B cell (primary cell): ENCODE measurements at regions not wholly inside any gene's neighbourhood (a gene's known extent, or its start where the extent isn't known, plus 50 kb on each side); places are given as distances from the start of the nearest gene placed in this dataset.

Source experiments
- EZH2 ChIP-seq: IDR thresholded peaks from 2 replicates; pipeline ENCODE4 v1.6.1; 2012; ENCODE audit warnings: borderline replicate concordance, low read depth, mild to moderate bottlenecking, moderate library complexity, low read length; ENCODE audit not compliant: insufficient read depth, poor library complexity, severe bottlenecking
- TF ChIP-seq, protein P1 (sequence below): fragments of 200-600 bp; IDR thresholded peaks from one replicate; pipeline ENCODE4 v1.8.0; 2022; ENCODE audit warnings: antibody characterized with exemption, mild to moderate bottlenecking

- TF ChIP-seq, protein P1, sequence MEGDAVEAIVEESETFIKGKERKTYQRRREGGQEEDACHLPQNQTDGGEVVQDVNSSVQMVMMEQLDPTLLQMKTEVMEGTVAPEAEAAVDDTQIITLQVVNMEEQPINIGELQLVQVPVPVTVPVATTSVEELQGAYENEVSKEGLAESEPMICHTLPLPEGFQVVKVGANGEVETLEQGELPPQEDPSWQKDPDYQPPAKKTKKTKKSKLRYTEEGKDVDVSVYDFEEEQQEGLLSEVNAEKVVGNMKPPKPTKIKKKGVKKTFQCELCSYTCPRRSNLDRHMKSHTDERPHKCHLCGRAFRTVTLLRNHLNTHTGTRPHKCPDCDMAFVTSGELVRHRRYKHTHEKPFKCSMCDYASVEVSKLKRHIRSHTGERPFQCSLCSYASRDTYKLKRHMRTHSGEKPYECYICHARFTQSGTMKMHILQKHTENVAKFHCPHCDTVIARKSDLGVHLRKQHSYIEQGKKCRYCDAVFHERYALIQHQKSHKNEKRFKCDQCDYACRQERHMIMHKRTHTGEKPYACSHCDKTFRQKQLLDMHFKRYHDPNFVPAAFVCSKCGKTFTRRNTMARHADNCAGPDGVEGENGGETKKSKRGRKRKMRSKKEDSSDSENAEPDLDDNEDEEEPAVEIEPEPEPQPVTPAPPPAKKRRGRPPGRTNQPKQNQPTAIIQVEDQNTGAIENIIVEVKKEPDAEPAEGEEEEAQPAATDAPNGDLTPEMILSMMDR: no peak
- TF ChIP-seq EZH2: no peak
Observed at GRCh38 chr6:82836022-82836575, 229.5 kb downstream of the UBE3D start.
